ENCODE measurements at regions not wholly inside any gene's neighbourhood (a gene's known extent, or its start where the extent isn't known, plus 50 kb on each side); places are given as distances from the start of the nearest gene placed in this dataset.

- Histone ChIP-seq H3K9ac (ENCODE audit: low read depth, low read length) (no peak overlapping the region), H2AFZ (ENCODE audit: low read depth, low read length) (no peak overlapping the region), H3K4me3 (ENCODE audit: low read depth in 1 of 2, low read length in 2 of 2) (no peak overlapping the region), H3K27ac (ENCODE audit: low read length) (no peak overlapping the region), H3K27me3 (ENCODE audit: insufficient read depth, low read length, poor library complexity) (no peaks in the 10 kb centered on the region), H3K4me1 (ENCODE audit: insufficient read depth, low read length) (no peaks in the 10 kb centered on the region), H4K20me1 (ENCODE audit: insufficient read depth, low read length) (no peaks in the 10 kb centered on the region), H3K79me2 (ENCODE audit: insufficient read depth, low read length) (no peaks in the 10 kb centered on the region), H3K36me3 (ENCODE audit: insufficient read depth, low read length) (no peaks in the 10 kb centered on the region), H3K9me3 (ENCODE audit: insufficient read depth, low read length, severe bottlenecking) (no peaks in the 10 kb centered on the region), H3K4me2 (ENCODE audit: insufficient read depth, low read length) (no peak overlapping the region)
- ATAC-seq (ENCODE audit: insufficient read depth, low read depth) (no peak), DNase-seq (no peak)
- TF ChIP-seq CTCF (IDR thresholded peaks at IDR 0.05; ENCODE audit: borderline replicate concordance, extremely low read depth, low read length, poor library complexity, severe bottlenecking) (no peak), EZH2 (IDR thresholded peaks at IDR 0.05; ENCODE audit: borderline replicate concordance, low read depth, low read length, severe bottlenecking) (no peak)
Measured at GRCh38 chr11:41997844-41998401, 538.5 kb upstream of the LRRC4C start.

GRCh38 chr11:41999066-41999465, 539.6 kb upstream of the LRRC4C start:
- H3K27me3 ChIP-seq (ENCODE audit: insufficient read depth, low read length, poor library complexity) = no peaks in the 10 kb centered on the region

GRCh38 chr11:42003801-42004200, 544.3 kb upstream of the LRRC4C start:
- Histone ChIP-seq H3K79me2 (ENCODE audit: insufficient read depth, low read length) (no peaks in the 10 kb centered on the region), H3K4me3 (ENCODE audit: low read depth in 1 of 2, low read length in 2 of 2) (no peak overlapping the region), H3K9me3 (ENCODE audit: insufficient read depth, low read length, severe bottlenecking) (no peaks in the 10 kb centered on the region), H3K9ac (ENCODE audit: low read depth, low read length) (no peak overlapping the region), H2AFZ (ENCODE audit: low read depth, low read length) (no peak overlapping the region), H3K27me3 (ENCODE audit: insufficient read depth, low read length, poor library complexity) (no peaks in the 10 kb centered on the region), H3K36me3 (ENCODE audit: insufficient read depth, low read length) (no peaks in the 10 kb centered on the region), H3K4me2 (ENCODE audit: insufficient read depth, low read length) (no peak overlapping the region), H3K4me1 (ENCODE audit: insufficient read depth, low read length) (no peaks in the 10 kb centered on the region), H3K27ac (ENCODE audit: low read length) (no peak overlapping the region), H4K20me1 (ENCODE audit: insufficient read depth, low read length) (no peaks in the 10 kb centered on the region)
- no peak for TF ChIP-seq CTCF (IDR thresholded peaks at IDR 0.05; ENCODE audit: borderline replicate concordance, extremely low read depth, low read length, poor library complexity, severe bottlenecking)
- TF ChIP-seq EZH2 (IDR thresholded peaks at IDR 0.05; ENCODE audit: borderline replicate concordance, low read depth, low read length, severe bottlenecking) = no peak
- DNase-seq = no peak
- no peak for ATAC-seq (ENCODE audit: insufficient read depth, low read depth)

More at GRCh38 chr11:41999066-41999465, 539.6 kb upstream of the LRRC4C start:
- no peaks in the 10 kb centered on the region for H4K20me1 ChIP-seq (ENCODE audit: insufficient read depth, low read length)
- no peak overlapping the region for H3K27ac ChIP-seq (ENCODE audit: low read length)
- H3K4me1 ChIP-seq (ENCODE audit: insufficient read depth, low read length) = no peaks in the 10 kb centered on the region
- H3K79me2 ChIP-seq (ENCODE audit: insufficient read depth, low read length) = no peaks in the 10 kb centered on the region
- no peaks in the 10 kb centered on the region for H3K9me3 ChIP-seq (ENCODE audit: insufficient read depth, low read length, severe bottlenecking)
- no peak overlapping the region for H3K4me2 ChIP-seq (ENCODE audit: insufficient read depth, low read length)
- ATAC-seq (ENCODE audit: insufficient read depth, low read depth) (no peak), DNase-seq (no peak)
- no peak overlapping the region for H2AFZ ChIP-seq (ENCODE audit: low read depth, low read length)
- TF ChIP-seq EZH2 (IDR thresholded peaks at IDR 0.05; ENCODE audit: borderline replicate concordance, low read depth, low read length, severe bottlenecking) = no peak
- TF ChIP-seq CTCF (IDR thresholded peaks at IDR 0.05; ENCODE audit: borderline replicate concordance, extremely low read depth, low read length, poor library complexity, severe bottlenecking) = no peak
- no peaks in the 10 kb centered on the region for H3K36me3 ChIP-seq (ENCODE audit: insufficient read depth, low read length)
- no peak overlapping the region for H3K4me3 ChIP-seq (ENCODE audit: low read depth in 1 of 2, low read length in 2 of 2)
- no peak overlapping the region for H3K9ac ChIP-seq (ENCODE audit: low read depth, low read length)

GRCh38 chr11:42006766-42007165, 547.3 kb upstream of the LRRC4C start:
- H3K9me3 ChIP-seq (ENCODE audit: insufficient read depth, low read length, severe bottlenecking) = no peaks in the 10 kb centered on the region
- no peak overlapping the region for H2AFZ ChIP-seq (ENCODE audit: low read depth, low read length)
- H3K79me2 ChIP-seq (ENCODE audit: insufficient read depth, low read length) = no peaks in the 10 kb centered on the region
- H3K4me2 ChIP-seq (ENCODE audit: insufficient read depth, low read length) = no peak overlapping the region
- DNase-seq (no peak), ATAC-seq (ENCODE audit: insufficient read depth, low read depth) (no peak)
- no peak for TF ChIP-seq EZH2 (IDR thresholded peaks at IDR 0.05; ENCODE audit: borderline replicate concordance, low read depth, low read length, severe bottlenecking)
- no peak for TF ChIP-seq CTCF (IDR thresholded peaks at IDR 0.05; ENCODE audit: borderline replicate concordance, extremely low read depth, low read length, poor library complexity, severe bottlenecking)
- H3K4me3 ChIP-seq (ENCODE audit: low read depth in 1 of 2, low read length in 2 of 2) = no peak overlapping the region
- no peaks in the 10 kb centered on the region for H3K4me1 ChIP-seq (ENCODE audit: insufficient read depth, low read length)
- H3K27me3 ChIP-seq (ENCODE audit: insufficient read depth, low read length, poor library complexity) = no peaks in the 10 kb centered on the region
- H3K36me3 ChIP-seq (ENCODE audit: insufficient read depth, low read length) = no peaks in the 10 kb centered on the region
- H3K9ac ChIP-seq (ENCODE audit: low read depth, low read length) = no peak overlapping the region
- no peak overlapping the region for H3K27ac ChIP-seq (ENCODE audit: low read length)
- no peaks in the 10 kb centered on the region for H4K20me1 ChIP-seq (ENCODE audit: insufficient read depth, low read length)

Data from DND-41 (cell line).